ENCODE measurements at regions not wholly inside any gene's neighbourhood (a gene's known extent, or its start where the extent isn't known, plus 50 kb on each side); places are given as distances from the start of the nearest gene placed in this dataset.

DNA sequence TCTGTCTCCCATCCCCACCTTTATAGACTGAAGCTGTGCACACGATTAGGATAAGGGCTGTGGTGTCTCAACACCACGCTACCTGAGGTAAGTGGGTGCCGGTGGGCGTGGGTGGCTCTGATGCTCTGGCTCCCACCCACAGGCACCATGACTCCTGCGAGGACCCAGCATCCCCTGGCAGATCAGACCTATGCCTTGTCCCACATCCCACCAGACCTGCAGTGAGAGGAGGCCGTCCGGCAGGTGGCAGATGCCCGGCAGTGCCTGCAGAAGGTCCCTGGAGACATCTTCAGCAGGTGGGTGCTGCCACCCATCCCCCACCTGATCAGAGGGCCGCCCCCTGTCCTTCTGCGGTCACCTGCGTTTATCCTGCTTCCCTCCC lies 104.4 kb upstream of the PRB2 start:
- WGBS, result 83% methylated on average over 11 of the region's 11 CpGs
- Histone ChIP-seq H3K36me3 (no peaks in the 10 kb centered on the region), H3K27me3 (peaks cover 0 to 6% (median 0%) of the 10 kb centered on the region in 4 donors), H3K9me3 (no peaks in the 10 kb centered on the region), H3K4me1 (peaks cover 4 to 14% (median 9%) of the 10 kb centered on the region in 4 donors), H3K4me3 (no peak overlapping the region), H3K27ac (replicated peaks in 1 of 4) (no peak overlapping the region)
- DNase-seq (ENCODE audit: extremely low spot score), result no peak
- TF ChIP-seq POLR2AphosphoS5 (IDR thresholded peaks at IDR 0.05) (no peak), EP300 (IDR thresholded peaks at IDR 0.05) (no peak), POLR2A (IDR thresholded peaks at IDR 0.05; ENCODE audit: low read depth) (no peak)
- TF ChIP-seq, protein P1, sequence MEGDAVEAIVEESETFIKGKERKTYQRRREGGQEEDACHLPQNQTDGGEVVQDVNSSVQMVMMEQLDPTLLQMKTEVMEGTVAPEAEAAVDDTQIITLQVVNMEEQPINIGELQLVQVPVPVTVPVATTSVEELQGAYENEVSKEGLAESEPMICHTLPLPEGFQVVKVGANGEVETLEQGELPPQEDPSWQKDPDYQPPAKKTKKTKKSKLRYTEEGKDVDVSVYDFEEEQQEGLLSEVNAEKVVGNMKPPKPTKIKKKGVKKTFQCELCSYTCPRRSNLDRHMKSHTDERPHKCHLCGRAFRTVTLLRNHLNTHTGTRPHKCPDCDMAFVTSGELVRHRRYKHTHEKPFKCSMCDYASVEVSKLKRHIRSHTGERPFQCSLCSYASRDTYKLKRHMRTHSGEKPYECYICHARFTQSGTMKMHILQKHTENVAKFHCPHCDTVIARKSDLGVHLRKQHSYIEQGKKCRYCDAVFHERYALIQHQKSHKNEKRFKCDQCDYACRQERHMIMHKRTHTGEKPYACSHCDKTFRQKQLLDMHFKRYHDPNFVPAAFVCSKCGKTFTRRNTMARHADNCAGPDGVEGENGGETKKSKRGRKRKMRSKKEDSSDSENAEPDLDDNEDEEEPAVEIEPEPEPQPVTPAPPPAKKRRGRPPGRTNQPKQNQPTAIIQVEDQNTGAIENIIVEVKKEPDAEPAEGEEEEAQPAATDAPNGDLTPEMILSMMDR (IDR thresholded peaks at IDR 0.05), result no peak
- intact Hi-C loops (cut with DNase I), result no loop called here

DNA sequence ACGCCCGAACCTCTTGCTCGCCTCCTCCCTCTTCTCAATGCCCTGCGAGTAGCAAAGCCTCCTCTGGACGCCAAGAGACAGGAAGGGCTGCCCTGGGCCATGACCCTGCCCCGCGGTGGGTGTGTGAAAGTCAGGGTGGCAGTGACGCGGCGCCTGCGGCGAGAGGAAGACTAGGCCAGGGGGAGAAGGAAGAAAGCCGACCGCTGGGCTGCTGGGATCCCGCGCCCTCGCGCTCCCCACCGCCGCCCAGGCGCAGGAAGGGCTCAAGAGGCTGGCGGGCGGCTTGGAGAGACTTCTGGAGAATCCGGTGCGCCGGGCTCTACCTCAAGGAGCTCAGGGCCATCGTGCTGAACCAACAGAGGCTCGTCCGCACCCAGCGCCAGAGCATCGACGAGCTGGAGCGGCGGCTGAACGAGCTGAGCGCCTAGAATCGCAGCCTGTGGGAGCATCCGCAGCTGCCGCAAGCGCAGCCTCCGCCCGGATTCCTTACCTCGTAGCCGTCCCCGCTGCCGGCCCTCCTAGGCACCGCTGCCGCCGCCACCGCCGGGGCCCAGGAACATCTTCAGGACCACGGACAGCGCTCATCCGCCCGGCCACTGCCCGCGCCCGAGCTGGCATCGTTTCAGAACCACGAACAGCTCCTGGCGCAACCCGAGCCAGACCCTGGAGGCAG lies 105.0 kb upstream of the PRB2 start:
- Histone ChIP-seq H3K27me3 (peaks cover 0 to 6% (median 0%) of the 10 kb centered on the region in 4 donors), H3K4me1 (peaks cover 4 to 14% (median 9%) of the 10 kb centered on the region in 4 donors), H3K27ac (replicated peaks in 1 of 4) (no peak overlapping the region), H3K9me3 (no peaks in the 10 kb centered on the region), H3K4me3 (no peak overlapping the region), H3K36me3 (no peaks in the 10 kb centered on the region)
- 3% methylated on average over 35 of the region's 62 CpGs for WGBS
- DNase-seq (ENCODE audit: extremely low spot score), result no peak
- TF ChIP-seq, protein P1 (IDR thresholded peaks at IDR 0.05), result no peak
- peak; percentile 60 to 69 for TF ChIP-seq POLR2AphosphoS5 (IDR thresholded peaks at IDR 0.05)
- intact Hi-C loops (cut with DNase I), result no loop called here

DNA sequence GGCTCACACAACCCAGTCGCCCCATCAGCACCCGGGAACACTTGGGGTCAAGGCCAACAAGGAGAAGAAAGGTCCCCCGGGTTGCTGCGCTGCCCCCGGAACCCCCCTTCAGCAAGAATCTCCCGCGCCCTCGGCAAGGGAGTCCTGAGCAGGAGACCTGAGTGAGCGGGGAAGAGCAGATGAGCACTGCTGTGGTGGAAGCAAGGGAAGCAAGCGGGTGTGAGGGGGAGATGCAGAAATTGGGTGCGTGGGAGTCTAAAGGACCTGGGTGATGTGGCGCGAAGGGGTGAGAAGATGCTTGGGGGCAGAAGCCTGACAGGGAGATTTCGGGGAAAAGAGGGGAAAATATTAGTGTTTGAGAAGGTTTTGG lies 105.5 kb upstream of the PRB2 start:
- WGBS, result 24% methylated on average over 9 of the region's 14 CpGs
- Histone ChIP-seq H3K27ac (replicated peaks in 1 of 4) (no peak overlapping the region), H3K9me3 (no peaks in the 10 kb centered on the region), H3K36me3 (no peaks in the 10 kb centered on the region), H3K4me1 (peaks cover 4 to 14% (median 9%) of the 10 kb centered on the region in 4 donors), H3K27me3 (peaks cover 0 to 6% (median 0%) of the 10 kb centered on the region in 4 donors), H3K4me3 (no peak overlapping the region)
- TF ChIP-seq, protein P1 (IDR thresholded peaks at IDR 0.05), result no peak
- no peak for TF ChIP-seq POLR2A (IDR thresholded peaks at IDR 0.05; ENCODE audit: low read depth)
- no peak for TF ChIP-seq POLR2AphosphoS5 (IDR thresholded peaks at IDR 0.05)
- no peak for TF ChIP-seq EP300 (IDR thresholded peaks at IDR 0.05)
- DNase-seq (ENCODE audit: extremely low spot score), result no peak
- intact Hi-C loops (cut with DNase I), result no loop called here

DNA sequence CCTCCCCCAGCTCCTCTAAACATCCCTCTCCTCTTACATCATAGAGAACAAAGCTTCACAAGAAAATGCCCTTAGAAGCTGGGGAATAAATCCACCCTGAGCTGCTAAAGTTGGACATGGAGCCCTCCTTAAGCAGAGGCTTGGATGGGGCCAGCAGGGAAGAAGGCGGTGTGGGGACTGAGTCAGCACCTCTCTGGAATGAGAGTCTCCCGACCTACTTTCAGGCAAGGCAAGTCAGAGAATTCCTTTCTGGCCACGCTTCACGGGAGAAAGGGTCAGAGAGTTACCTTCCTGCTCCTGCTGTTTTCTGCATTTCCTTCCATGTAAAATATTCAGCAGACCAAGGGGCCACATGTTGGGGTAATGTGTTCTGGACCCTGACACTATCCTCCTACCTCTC lies 113.3 kb upstream of the PRB2 start:
- DNase-seq (ENCODE audit: extremely low spot score), result no peak

More for the DNA sequence above, 113.3 kb upstream of the PRB2 start:
- no peaks in the 10 kb centered on the region for H3K36me3 ChIP-seq
- no peak overlapping the region for H3K4me3 ChIP-seq
- 37% methylated on average over 4 of the region's 4 CpGs for WGBS
- H3K27ac ChIP-seq (replicated peaks in 1 of 4), result no peak overlapping the region
- intact Hi-C loops (cut with DNase I), result no loop called here
- H3K4me1 ChIP-seq, result no peaks in the 10 kb centered on the region
- TF ChIP-seq, protein P1 (IDR thresholded peaks at IDR 0.05), result no peak
- TF ChIP-seq POLR2A (IDR thresholded peaks at IDR 0.05; ENCODE audit: low read depth) (no peak), POLR2AphosphoS5 (IDR thresholded peaks at IDR 0.05) (no peak), EP300 (IDR thresholded peaks at IDR 0.05) (no peak)
- peaks cover 0 to 4% (median 0%) of the 10 kb centered on the region in 4 donors for H3K27me3 ChIP-seq
- no peaks in the 10 kb centered on the region for H3K9me3 ChIP-seq
